ENCODE measurements at regions not wholly inside any gene's neighbourhood (a gene's known extent, or its start where the extent isn't known, plus 50 kb on each side); places are given as distances from the start of the nearest gene placed in this dataset.

DNA sequence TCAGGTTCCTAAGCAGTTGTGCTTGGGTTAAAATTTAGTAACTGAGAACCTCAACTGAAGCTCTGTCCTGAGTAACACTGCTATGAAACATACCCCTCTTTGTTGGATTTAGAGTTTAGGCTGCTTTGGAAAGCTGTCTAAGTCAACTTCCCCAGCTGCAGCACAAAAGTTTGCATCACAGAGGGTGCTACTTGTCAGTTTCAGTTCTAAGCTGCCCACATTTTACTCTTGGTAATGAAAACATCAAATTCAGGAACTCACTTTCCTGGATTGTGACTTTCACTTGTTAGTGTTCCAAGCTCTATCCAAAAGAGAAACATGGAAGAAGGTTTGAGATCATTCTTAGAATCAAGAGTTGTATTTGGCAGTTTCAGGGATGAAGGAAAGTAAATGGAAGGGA, 191.7 kb upstream of the NFIA start:
- Histone ChIP-seq H3K27ac (no peak overlapping the region), H3K4me3 (no peak overlapping the region), H3K36me3 (ENCODE audit: insufficient read depth, low read length) (no peaks in the 10 kb centered on the region), H3K9me3 (ENCODE audit: low read depth, low read length) (no peaks in the 10 kb centered on the region), H3K9ac (ENCODE audit: insufficient read length) (no peak overlapping the region)
- TF ChIP-seq EZH2 (IDR thresholded peaks at IDR 0.05) (no peak), FOXP2 (optimal IDR thresholded peaks at IDR 0.05; ENCODE audit: control extremely low read depth, extremely low read length, insufficient read depth) (no peak), POLR2AphosphoS5 (IDR thresholded peaks at IDR 0.05; ENCODE audit: borderline replicate concordance, low read depth, low read length) (no peak)
- DNase-seq (ENCODE audit: low read depth, low spot score): no peak

DNA sequence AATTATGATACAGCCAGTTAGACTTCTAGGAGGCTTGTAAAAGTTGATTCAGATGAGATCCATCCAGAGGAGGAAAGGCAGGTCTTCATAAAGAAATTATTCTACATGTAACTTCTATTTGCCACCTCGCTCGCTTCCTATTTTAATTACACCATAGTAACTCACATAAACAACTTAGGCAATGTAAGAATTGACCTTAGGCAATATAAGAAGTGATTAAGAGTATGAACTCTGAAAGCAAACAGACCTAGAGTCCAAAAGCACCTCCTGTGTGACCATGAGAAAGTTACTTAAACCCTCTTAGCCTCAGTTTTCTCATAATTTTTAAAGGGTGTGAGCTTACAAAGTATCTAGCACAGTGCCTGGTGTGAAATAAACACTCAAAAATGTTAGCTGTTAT, 192.7 kb upstream of the NFIA start:
- Histone ChIP-seq H3K36me3 (ENCODE audit: insufficient read depth, low read length) (no peaks in the 10 kb centered on the region), H3K9ac (ENCODE audit: insufficient read length) (no peak overlapping the region), H3K4me3 (no peak overlapping the region), H3K27ac (no peak overlapping the region), H3K9me3 (ENCODE audit: low read depth, low read length) (no peaks in the 10 kb centered on the region)
- TF ChIP-seq POLR2AphosphoS5 (IDR thresholded peaks at IDR 0.05; ENCODE audit: borderline replicate concordance, low read depth, low read length): no peak
- no peak for TF ChIP-seq EZH2 (IDR thresholded peaks at IDR 0.05)
- TF ChIP-seq FOXP2 (optimal IDR thresholded peaks at IDR 0.05; ENCODE audit: control extremely low read depth, extremely low read length, insufficient read depth): no peak
- no peak for DNase-seq (ENCODE audit: low read depth, low spot score)

DNA sequence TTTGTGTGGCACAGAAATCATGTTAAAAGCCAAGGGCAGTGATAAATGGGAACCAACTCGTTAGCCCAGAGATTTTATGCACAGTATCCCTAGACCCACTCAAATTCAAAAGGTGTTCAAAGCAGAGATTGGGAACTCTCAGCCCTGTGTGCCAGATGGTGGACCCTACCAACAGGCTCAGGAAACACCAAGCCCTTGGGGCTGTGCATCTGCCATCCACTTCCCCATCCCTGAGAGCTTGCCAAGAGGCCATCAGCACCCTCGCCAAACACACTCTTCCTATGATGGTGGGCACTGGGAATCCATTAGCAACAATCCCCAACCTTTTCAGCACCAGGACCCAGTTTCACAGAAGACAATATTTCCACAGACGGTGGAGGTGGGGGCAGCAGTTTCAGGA, 194.2 kb upstream of the NFIA start:
- TF ChIP-seq EZH2 (IDR thresholded peaks at IDR 0.05) (no peak), FOXP2 (optimal IDR thresholded peaks at IDR 0.05; ENCODE audit: control extremely low read depth, extremely low read length, insufficient read depth) (no peak), POLR2AphosphoS5 (IDR thresholded peaks at IDR 0.05; ENCODE audit: borderline replicate concordance, low read depth, low read length) (no peak)
- Histone ChIP-seq H3K4me3 (no peak overlapping the region), H3K36me3 (ENCODE audit: insufficient read depth, low read length) (no peaks in the 10 kb centered on the region), H3K9me3 (ENCODE audit: low read depth, low read length) (no peaks in the 10 kb centered on the region), H3K27ac (no peak overlapping the region), H3K9ac (ENCODE audit: insufficient read length) (no peak overlapping the region)
- DNase-seq (ENCODE audit: low read depth, low spot score): no peak

DNA sequence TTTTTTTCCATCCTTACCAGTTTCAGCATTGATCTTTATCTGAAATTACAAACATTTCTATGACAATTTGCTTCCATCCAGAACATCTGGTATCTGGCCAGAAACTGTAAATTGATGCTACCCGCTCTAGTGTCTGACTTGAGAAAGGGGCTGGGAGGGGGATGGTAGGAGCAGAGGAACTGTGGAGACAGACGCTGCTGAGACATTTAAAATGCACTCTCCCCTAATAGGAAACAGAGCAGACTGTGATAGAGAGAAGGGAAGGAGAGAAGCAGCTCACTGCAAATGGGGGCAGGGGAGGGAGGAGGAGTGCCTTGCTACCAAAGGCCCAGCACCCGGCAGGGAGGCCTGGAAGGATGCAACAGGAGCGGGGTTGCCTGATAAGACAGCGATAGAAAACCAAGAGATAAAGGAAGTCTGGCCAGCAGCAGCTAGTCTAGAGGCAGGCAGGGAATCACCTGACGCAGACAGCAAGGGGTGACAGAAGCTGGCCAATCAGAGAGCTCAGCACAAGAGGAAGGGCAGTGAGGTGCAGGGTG, 195.5 kb upstream of the NFIA start:
- H3K36me3 ChIP-seq (ENCODE audit: insufficient read depth, low read length): no peaks in the 10 kb centered on the region
- H3K27ac ChIP-seq: no peak overlapping the region
- no peak for DNase-seq (ENCODE audit: low read depth, low spot score)
- H3K9ac ChIP-seq (ENCODE audit: insufficient read length): peak overlapping the region; percentile 17
- H3K4me3 ChIP-seq: peak overlapping the region; percentile 40; the same call in 1 of the 2 replicates
- no peaks in the 10 kb centered on the region for H3K9me3 ChIP-seq (ENCODE audit: low read depth, low read length)
- TF ChIP-seq FOXP2 (optimal IDR thresholded peaks at IDR 0.05; ENCODE audit: control extremely low read depth, extremely low read length, insufficient read depth) (no peak), POLR2AphosphoS5 (IDR thresholded peaks at IDR 0.05; ENCODE audit: borderline replicate concordance, low read depth, low read length) (no peak), EZH2 (IDR thresholded peaks at IDR 0.05) (no peak)

DNA sequence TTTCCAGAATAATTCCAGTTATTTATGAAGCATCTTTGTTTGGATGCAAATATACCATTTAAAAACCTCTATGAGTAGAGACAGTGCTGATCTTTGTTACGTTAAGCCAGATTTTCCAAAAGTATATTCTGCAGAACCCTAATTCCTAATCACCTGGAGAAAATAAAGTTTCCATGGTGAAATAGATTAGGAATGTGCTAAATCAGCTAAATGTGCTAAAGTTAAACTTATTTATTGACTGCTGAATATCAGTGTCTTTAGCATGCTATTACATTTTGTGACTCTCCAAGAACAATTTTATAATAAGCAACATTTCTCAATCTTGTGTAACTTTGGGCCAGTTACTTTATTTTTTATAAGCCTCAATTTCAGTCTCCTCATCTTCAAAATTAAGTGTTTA, 196.3 kb upstream of the NFIA start:
- no peak for DNase-seq (ENCODE audit: low read depth, low spot score)
- no peak overlapping the region for H3K27ac ChIP-seq
- H3K4me3 ChIP-seq: no peak overlapping the region
- no peaks in the 10 kb centered on the region for H3K36me3 ChIP-seq (ENCODE audit: insufficient read depth, low read length)
- no peak for TF ChIP-seq POLR2AphosphoS5 (IDR thresholded peaks at IDR 0.05; ENCODE audit: borderline replicate concordance, low read depth, low read length)
- TF ChIP-seq EZH2 (IDR thresholded peaks at IDR 0.05): no peak
- no peak for TF ChIP-seq FOXP2 (optimal IDR thresholded peaks at IDR 0.05; ENCODE audit: control extremely low read depth, extremely low read length, insufficient read depth)
- H3K9ac ChIP-seq (ENCODE audit: insufficient read length): no peak overlapping the region
- H3K9me3 ChIP-seq (ENCODE audit: low read depth, low read length): no peaks in the 10 kb centered on the region

DNA sequence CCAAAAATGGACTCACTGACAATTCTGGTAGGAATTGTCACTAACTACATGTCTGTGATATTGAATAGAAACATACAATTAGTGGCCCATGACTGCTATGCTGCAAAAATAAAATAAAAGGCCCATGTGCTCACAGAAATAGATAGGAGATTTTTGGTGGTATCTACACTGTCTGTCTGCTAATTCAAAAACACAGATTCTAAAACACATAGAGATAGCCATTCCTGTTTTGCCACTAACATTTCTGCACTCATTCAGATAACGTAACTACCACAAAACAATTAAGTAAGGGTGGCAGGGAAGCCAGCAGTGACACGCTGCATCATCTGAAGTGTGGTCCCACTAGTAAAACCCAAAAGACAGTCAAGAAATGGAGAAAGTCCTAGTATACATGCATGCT, 202.2 kb upstream of the NFIA start:
- Histone ChIP-seq H3K36me3 (ENCODE audit: insufficient read depth, low read length) (no peaks in the 10 kb centered on the region), H3K4me3 (no peak overlapping the region), H3K9me3 (ENCODE audit: low read depth, low read length) (no peaks in the 10 kb centered on the region), H3K9ac (ENCODE audit: insufficient read length) (no peak overlapping the region), H3K27ac (no peak overlapping the region)
- TF ChIP-seq POLR2AphosphoS5 (IDR thresholded peaks at IDR 0.05; ENCODE audit: borderline replicate concordance, low read depth, low read length) (no peak), FOXP2 (optimal IDR thresholded peaks at IDR 0.05; ENCODE audit: control extremely low read depth, extremely low read length, insufficient read depth) (no peak), EZH2 (IDR thresholded peaks at IDR 0.05) (no peak)
- DNase-seq (ENCODE audit: low read depth, low spot score): no peak

DNA sequence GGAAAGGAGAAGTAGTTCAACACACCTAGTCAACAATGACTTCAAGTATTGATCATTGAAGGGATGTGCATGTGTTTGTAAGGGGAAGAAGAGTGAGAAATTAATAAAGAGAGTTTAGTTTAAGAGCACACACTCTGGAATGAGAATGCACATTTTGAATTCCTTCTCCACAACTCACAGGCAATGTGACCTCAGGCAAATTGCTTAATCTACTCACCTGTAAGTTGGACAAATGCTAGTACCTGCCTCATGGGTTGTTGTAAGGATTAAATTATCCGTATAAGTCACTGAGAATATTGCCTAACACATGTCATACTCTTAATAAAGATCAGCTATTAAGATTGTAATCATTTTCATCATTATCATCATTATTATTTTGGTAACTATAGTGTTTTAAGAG, 204.0 kb upstream of the NFIA start:
- H3K4me3 ChIP-seq: no peak overlapping the region
- H3K27ac ChIP-seq: no peak overlapping the region
- H3K9ac ChIP-seq (ENCODE audit: insufficient read length): no peak overlapping the region
- TF ChIP-seq EZH2 (IDR thresholded peaks at IDR 0.05): no peak
- TF ChIP-seq POLR2AphosphoS5 (IDR thresholded peaks at IDR 0.05; ENCODE audit: borderline replicate concordance, low read depth, low read length): no peak
- TF ChIP-seq FOXP2 (optimal IDR thresholded peaks at IDR 0.05; ENCODE audit: control extremely low read depth, extremely low read length, insufficient read depth): no peak
- no peaks in the 10 kb centered on the region for H3K9me3 ChIP-seq (ENCODE audit: low read depth, low read length)
- no peaks in the 10 kb centered on the region for H3K36me3 ChIP-seq (ENCODE audit: insufficient read depth, low read length)
- no peak for DNase-seq (ENCODE audit: low read depth, low spot score)

DNA sequence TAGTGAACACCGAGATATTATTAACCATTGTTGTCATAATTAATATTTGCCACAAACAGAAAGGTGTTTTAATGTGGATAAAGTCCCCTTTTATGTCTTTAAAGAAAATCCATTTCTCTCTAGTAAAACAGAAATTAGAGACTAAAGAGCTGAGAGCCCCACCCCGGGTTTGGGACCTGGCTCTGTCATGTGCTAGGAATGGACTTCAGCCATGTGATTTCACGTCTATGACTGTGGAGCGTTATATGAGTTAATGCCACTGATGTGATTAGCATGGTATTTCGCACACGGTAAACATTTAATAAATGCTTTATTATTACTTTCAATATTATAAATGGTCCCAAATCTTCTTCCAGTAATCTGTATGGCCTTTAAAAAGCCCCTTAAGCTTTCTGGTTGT, 205.0 kb upstream of the NFIA start:
- no peak overlapping the region for H3K4me3 ChIP-seq
- H3K36me3 ChIP-seq (ENCODE audit: insufficient read depth, low read length): no peaks in the 10 kb centered on the region
- no peak overlapping the region for H3K27ac ChIP-seq
- no peak for DNase-seq (ENCODE audit: low read depth, low spot score)
- H3K9ac ChIP-seq (ENCODE audit: insufficient read length): no peak overlapping the region
- no peak for TF ChIP-seq FOXP2 (optimal IDR thresholded peaks at IDR 0.05; ENCODE audit: control extremely low read depth, extremely low read length, insufficient read depth)
- no peak for TF ChIP-seq EZH2 (IDR thresholded peaks at IDR 0.05)
- no peaks in the 10 kb centered on the region for H3K9me3 ChIP-seq (ENCODE audit: low read depth, low read length)

DNA sequence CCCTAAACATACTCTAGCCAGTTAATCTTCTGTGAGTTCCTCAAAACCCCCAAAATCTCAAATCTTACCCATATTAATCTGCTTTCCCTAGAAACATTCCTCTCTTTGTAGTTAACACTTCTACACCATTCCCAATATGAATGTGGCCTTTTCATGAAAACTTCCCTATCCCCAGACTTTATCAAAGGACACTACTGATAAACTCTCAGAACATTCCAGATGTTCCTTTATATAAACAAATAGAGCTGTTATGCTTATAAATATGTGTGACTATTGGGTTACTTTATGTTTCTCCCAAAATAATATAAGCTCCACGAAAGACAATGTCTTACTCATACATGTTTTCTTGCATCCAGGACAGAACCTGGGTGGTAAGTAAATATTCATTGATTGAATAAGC, 205.4 kb upstream of the NFIA start:
- Histone ChIP-seq H3K9ac (ENCODE audit: insufficient read length) (no peak overlapping the region), H3K36me3 (ENCODE audit: insufficient read depth, low read length) (no peaks in the 10 kb centered on the region), H3K4me3 (no peak overlapping the region), H3K9me3 (ENCODE audit: low read depth, low read length) (no peaks in the 10 kb centered on the region), H3K27ac (no peak overlapping the region)
- DNase-seq (ENCODE audit: low read depth, low spot score): no peak
- TF ChIP-seq FOXP2 (optimal IDR thresholded peaks at IDR 0.05; ENCODE audit: control extremely low read depth, extremely low read length, insufficient read depth) (no peak), POLR2AphosphoS5 (IDR thresholded peaks at IDR 0.05; ENCODE audit: borderline replicate concordance, low read depth, low read length) (no peak), EZH2 (IDR thresholded peaks at IDR 0.05) (no peak)

Data from SK-N-MC (cell line).